Common myeloid progenitor, CD34-positive (primary cell): ENCODE measurements at regions not wholly inside any gene's neighbourhood (a gene's known extent, or its start where the extent isn't known, plus 50 kb on each side); places are given as distances from the start of the nearest gene placed in this dataset.

Experiments
- CTCF ChIA-PET: fragments of 350-600 bp; sonication (Branson Sonifier 250); formaldehyde crosslinking; loops from one replicate; lab custom pipeline; 2021; ENCODE audit warnings: antibody characterized with exemption; lab: Charles Lee
- POLR2A ChIA-PET: fragments of 350-600 bp; sonication (Branson Sonifier 250); formaldehyde crosslinking; loops from one replicate; lab custom pipeline; 2021; ENCODE audit warnings: antibody characterized with exemption; lab: Charles Lee
- DNase-seq, 3 donors: peaks; one replicate each; pipeline versions ENCODE4 v3.0.0 to v3.0.0-alpha.2; 2013
- H3K27ac ChIP-seq, 2 experiments: 1 replicate in 1 of 2; 2 replicates in 1 of 2; pipeline ENCODE4 v1.7.0; 2013; ENCODE audit warnings: inconsistent platforms in 2 of 2, low read length in 2 of 2, mild to moderate bottlenecking in 2 of 2, low read depth in 1 of 2, moderate library complexity in 1 of 2; ENCODE audit not compliant: severe bottlenecking in 2 of 2, insufficient read depth in 1 of 2, poor library complexity in 1 of 2
- H3K27me3 ChIP-seq, 5 experiments: replicated peaks in 2 of 5; 1 replicate in 3 of 5; 2 replicates in 2 of 5; pipeline versions ENCODE4 v1.6.1 to v1.7.0; 2013; ENCODE audit warnings: low read length in 4 of 5, mild to moderate bottlenecking in 2 of 5, moderate library complexity in 2 of 5, inconsistent platforms in 1 of 5; ENCODE audit not compliant: insufficient read depth in 5 of 5, control insufficient read depth in 4 of 5
- H3K36me3 ChIP-seq, 4 experiments: 1 replicate in 2 of 4; 2 replicates in 2 of 4; pipeline versions ENCODE4 v1.6.1 to v1.7.0; 2013; ENCODE audit warnings: low read length in 3 of 4, control low read depth in 1 of 4, mild to moderate bottlenecking in 1 of 4; ENCODE audit not compliant: control insufficient read depth in 4 of 4, insufficient read depth in 4 of 4
- H3K4me1 ChIP-seq, 4 experiments: 1 replicate in 3 of 4; 2 replicates in 1 of 4; pipeline versions ENCODE4 v1.6.1 to v1.7.1; 2013; ENCODE audit warnings: low read length in 3 of 4, mild to moderate bottlenecking in 3 of 4, control low read depth in 1 of 4, inconsistent platforms in 1 of 4, moderate library complexity in 1 of 4; ENCODE audit not compliant: control insufficient read depth in 4 of 4, insufficient read depth in 4 of 4; ENCODE audit errors: control extremely low read depth in 1 of 4
- H3K4me3 ChIP-seq, 7 experiments: 1 replicate in 4 of 7; 2 replicates in 3 of 7; pipeline versions ENCODE4 v1.5.1 to v1.7.0; 2013; ENCODE audit warnings: mild to moderate bottlenecking in 7 of 7, low read length in 6 of 7, moderate library complexity in 6 of 7, inconsistent platforms in 2 of 7, low read depth in 2 of 7, control low read depth in 1 of 7; ENCODE audit not compliant: insufficient read depth in 4 of 7, control insufficient read depth in 1 of 7; ENCODE audit errors: extremely low read depth in 1 of 7
- H3K9me3 ChIP-seq, 5 experiments: 1 replicate in 4 of 5; 2 replicates in 1 of 5; pipeline versions ENCODE4 v1.6.1 to v1.7.1; 2013; ENCODE audit warnings: low read length in 4 of 5, mild to moderate bottlenecking in 2 of 5, inconsistent platforms in 1 of 5, low read depth in 1 of 5, moderate library complexity in 1 of 5; ENCODE audit not compliant: control insufficient read depth in 4 of 5, insufficient read depth in 2 of 5; ENCODE audit errors: control extremely low read depth in 1 of 5
- WGBS: methylation state at CpG from one replicate; pipeline ENCODE4 v1.1.5; 2013; ENCODE audit not compliant: insufficient coverage; 5-methylcytosine and 5-hydroxymethylcytosine counted together

DNA sequence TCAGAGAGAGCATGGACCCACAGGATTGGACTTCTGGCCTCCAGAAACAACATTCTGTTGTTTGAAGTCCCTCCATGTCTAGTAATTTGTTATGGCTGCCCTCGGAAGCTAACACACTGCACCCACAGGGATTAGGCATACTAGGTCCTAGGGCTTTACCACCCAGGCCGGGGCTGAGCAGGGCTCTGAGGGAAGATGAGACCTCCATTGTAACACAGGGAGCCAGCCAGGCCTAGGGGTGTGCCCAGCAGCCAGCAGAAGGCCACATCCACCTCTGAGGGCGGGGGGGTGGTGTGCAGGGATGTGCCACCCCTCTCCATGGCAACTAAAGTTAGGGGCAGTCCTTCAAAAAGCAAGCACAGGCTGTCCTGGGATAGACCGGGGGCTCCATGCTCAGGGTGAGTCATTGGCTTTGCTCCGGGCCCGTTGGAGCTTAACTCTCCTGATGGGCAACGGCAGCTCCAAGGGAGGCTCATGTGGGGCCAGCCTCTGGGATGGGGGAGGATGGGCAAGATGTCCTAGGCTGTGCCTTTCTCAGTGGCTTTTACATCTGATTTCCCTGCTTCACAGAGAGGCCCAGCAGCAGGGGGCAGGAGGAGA is 96.6 kb upstream of the GPR26 start:
- no peaks in the 10 kb centered on the region for H3K36me3 ChIP-seq
- DNase-seq = no peak
- H3K4me3 ChIP-seq = no peak overlapping the region
- no peaks in the 10 kb centered on the region for H3K4me1 ChIP-seq
- ChIA-PET CTCF (no interaction called here), POLR2A (no interaction called here)
- H3K27ac ChIP-seq = no peak overlapping the region
- H3K27me3 ChIP-seq = peaks cover 0 to 40% (median 2%) of the 10 kb centered on the region in 5 experiments
- WGBS = 90% methylated on average over 7 of the region's 7 CpGs
- no peaks in the 10 kb centered on the region for H3K9me3 ChIP-seq

DNA sequence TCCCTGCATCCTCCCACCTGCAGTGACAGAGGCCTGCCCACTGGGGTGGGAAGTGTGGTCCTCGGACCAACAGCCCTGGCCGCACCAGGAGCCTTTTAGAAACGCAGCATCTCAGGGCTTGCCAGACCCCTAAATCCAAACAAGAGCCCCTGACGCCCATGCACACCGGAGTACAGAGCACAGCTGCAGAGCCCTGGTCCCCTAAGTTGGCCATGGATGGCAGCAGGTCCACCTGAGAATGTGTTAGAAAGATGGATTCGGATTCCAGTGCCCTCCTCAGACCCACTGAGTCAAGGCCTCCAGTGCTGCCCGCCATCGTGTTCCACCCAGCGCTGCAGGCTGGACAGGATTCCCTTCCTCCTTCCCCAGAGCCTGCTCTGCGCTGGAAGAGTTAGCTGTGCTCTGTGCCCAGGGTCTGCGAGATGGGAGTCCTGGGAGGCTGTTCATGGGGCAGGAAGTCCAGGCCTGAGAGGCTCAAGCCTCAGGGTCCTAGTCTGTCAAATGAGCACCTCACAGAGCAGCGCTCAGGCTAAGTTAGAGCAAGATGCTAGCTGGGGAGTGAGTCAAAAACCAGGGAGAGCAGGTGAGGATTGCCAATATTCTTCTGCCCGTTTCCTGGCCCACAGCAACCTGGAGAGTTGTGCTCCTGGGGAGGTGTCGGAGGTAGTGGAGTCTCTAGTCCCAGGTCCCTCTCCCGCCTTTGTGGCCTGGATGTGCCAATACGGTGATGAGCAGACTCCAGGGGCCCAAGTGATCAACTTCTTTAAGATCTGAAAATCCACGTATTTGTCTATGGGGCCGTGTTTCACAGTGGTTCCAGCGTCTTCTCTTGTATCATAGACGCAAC is 95.9 kb upstream of the GPR26 start:
- DNase-seq = no peak
- Histone ChIP-seq H3K27me3 (peaks cover 0 to 41% (median 2%) of the 10 kb centered on the region in 5 experiments), H3K27ac (no peak overlapping the region), H3K4me3 (no peak overlapping the region), H3K36me3 (no peaks in the 10 kb centered on the region), H3K4me1 (no peaks in the 10 kb centered on the region), H3K9me3 (no peaks in the 10 kb centered on the region)
- ChIA-PET POLR2A (no interaction called here), CTCF (interaction anchor here (0.8 kb wide), 1 partner anchor 397 kb away, joined by 3 read pairs; no protein-coding TSS in a partner anchor)
- WGBS = 90% methylated on average over 16 of the region's 20 CpGs

DNA sequence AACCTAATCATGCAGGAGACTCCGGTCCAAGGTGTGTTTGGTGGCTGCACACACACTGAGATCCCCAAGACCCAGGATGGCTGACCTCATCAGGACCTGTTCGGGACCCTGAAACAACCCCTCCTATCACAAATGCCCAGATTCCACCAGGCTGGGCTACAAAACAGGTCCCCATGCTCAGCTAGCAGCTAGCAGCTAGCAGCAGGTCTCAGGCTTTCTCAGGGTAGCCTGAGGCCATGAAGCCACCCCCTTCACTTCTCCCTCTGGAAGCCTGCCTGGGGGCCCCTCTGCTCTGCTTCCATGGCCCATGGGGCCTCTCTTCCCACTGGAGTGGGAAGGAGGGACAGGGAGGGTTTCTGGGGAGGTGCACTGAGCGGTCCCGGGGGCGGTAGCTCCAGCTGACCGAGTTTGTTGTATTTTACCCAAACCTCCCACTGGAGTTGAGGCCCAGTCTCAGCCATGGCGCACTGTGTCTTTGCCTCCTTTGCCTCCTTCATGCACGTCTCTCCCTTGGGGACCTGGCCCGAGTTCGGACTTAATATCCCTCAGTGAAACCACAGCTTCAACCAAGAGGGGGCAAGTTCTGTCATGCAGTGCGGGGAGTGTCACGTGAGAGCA is 95.1 kb upstream of the GPR26 start:
- Histone ChIP-seq H3K27ac (no peak overlapping the region), H3K36me3 (no peaks in the 10 kb centered on the region), H3K9me3 (no peaks in the 10 kb centered on the region), H3K27me3 (peaks cover 0 to 41% (median 2%) of the 10 kb centered on the region in 5 experiments), H3K4me3 (no peak overlapping the region), H3K4me1 (no peaks in the 10 kb centered on the region)
- 53% methylated on average over 11 of the region's 12 CpGs for WGBS
- ChIA-PET CTCF (interaction anchor here (0.8 kb wide), 1 partner anchor 396 kb away, joined by 3 read pairs; no protein-coding TSS in a partner anchor), POLR2A (no interaction called here)
- DNase-seq = no peak

DNA sequence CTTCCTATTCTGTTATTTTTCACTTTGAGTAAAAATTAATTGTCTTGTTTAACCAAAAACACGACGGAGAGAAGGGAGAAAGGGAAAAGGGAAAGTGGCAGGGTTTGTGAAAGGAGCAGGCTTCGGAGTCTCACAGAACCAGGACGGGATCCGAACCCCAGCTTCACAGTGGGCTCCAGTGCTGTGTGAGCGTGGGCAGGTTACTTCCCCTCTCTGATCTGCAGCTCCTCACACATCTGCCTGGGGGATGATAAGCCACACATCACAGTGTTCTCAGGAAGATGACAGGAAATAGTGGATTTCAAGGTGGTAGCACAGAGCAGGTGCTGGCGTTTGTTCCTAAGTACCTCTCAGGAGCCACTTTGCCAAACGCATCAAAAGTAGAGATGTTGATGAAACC is 94.2 kb upstream of the GPR26 start:
- no peaks in the 10 kb centered on the region for H3K4me1 ChIP-seq
- 77% methylated on average over 6 of the region's 8 CpGs for WGBS
- ChIA-PET CTCF (no interaction called here), POLR2A (no interaction called here)
- H3K27me3 ChIP-seq = peaks cover 0 to 41% (median 2%) of the 10 kb centered on the region in 5 experiments
- no peaks in the 10 kb centered on the region for H3K9me3 ChIP-seq
- H3K27ac ChIP-seq = no peak overlapping the region
- DNase-seq = no peak
- no peaks in the 10 kb centered on the region for H3K36me3 ChIP-seq
- H3K4me3 ChIP-seq = no peak overlapping the region

DNA sequence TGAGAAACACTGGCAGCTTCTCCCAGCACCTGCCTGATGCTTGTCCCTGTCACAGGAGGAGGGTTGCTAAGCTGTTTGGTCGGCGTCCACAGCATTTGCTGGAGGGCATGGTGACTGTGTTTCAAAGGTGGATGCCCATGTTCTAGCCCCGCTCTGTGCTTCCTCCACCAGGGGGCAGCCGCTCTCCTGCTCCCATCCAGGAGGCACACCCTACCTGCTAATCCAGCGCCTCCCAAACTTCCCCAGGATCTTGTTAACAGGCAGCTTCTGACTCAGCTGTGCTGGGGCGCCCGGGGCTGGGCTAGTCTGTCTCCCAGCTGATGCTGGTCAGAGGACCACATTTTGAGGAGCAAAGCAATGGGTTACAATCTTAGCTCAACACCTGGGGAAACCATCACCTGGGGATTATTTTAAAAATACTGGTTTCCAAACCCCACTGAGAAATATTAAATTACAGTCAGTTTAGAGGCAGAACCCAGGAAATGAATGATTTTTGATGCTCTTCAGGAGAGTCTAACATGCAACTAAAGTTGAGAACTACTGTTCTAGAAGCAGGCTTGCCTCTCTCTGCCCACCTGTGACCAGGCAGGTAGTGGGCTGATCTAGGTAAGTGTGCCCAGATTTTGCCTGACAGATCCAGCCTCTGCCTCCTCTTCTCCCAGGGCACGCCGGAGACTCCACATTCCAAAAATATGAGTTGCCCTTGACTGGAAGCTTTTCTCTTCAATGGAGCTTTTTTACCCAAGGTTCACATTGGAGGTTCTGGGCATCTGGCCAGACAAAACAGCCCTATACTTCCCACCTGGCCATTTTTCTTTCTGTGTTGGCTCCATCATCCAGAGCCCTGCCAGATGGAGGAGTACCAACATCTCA is 92.7 kb upstream of the GPR26 start:
- POLR2A ChIA-PET = no interaction called here
- WGBS = 31% methylated on average over 7 of the region's 9 CpGs
- H3K4me3 ChIP-seq = no peak overlapping the region
- no peak overlapping the region for H3K27ac ChIP-seq
- CTCF ChIA-PET = interaction anchor here (0.5 to 5.3 kb wide), 6 partner anchors 9 to 672 kb away, joined by 3 to 31 read pairs (median 5); no protein-coding TSS in a partner anchor
- H3K36me3 ChIP-seq = no peaks in the 10 kb centered on the region
- no peaks in the 10 kb centered on the region for H3K4me1 ChIP-seq
- peaks cover 0 to 35% (median 2%) of the 10 kb centered on the region in 5 experiments for H3K27me3 ChIP-seq
- H3K9me3 ChIP-seq = no peaks in the 10 kb centered on the region
- peak; percentile 11 to 32 (median 24) for DNase-seq

DNA sequence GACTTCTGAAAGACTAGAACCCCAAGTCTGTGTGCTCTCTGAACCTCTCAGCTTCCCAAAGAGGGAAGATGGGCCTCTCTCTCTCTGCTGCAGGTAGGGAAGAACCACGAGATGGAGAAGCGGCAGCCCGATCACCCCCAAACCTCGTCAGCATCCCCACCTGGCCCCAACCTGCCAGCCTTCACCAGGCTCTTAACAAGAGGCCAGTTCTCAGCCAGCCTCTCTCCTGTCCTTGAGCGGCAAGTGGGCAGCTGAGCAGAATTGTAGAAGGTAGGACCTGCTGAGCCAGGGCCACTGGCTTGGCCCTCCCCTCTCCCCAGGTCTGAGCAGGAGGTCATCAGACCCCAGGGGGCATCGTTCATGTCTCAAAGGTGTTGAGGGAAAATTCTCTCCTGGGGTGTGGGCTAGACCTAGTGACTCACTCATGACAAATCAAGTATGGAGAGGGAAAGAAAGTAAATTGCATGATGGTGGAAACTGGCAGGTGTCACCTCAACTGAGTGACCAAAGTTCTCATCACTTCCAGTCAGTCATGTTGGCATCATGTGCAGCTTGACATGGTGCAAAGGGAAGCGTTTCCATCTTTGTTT is 92.0 kb upstream of the GPR26 start:
- no peak for DNase-seq
- H3K27me3 ChIP-seq = peaks cover 0 to 34% (median 2%) of the 10 kb centered on the region in 5 experiments
- 90% methylated on average over 3 of the region's 7 CpGs for WGBS
- no peaks in the 10 kb centered on the region for H3K9me3 ChIP-seq
- H3K36me3 ChIP-seq = no peaks in the 10 kb centered on the region
- POLR2A ChIA-PET = no interaction called here
- CTCF ChIA-PET = interaction anchor here (0.5 to 5.3 kb wide), 6 partner anchors 11 to 672 kb away, joined by 3 to 31 read pairs (median 4); no protein-coding TSS in a partner anchor
- H3K4me1 ChIP-seq = no peaks in the 10 kb centered on the region
- H3K27ac ChIP-seq = no peak overlapping the region
- H3K4me3 ChIP-seq = no peak overlapping the region
